Gastrocnemius medialis (tissue), 4 donors: ENCODE measurements at regions not wholly inside any gene's neighbourhood (a gene's known extent, or its start where the extent isn't known, plus 50 kb on each side); places are given as distances from the start of the nearest gene placed in this dataset.

ENCODE experiments used
- CTCF ChIP-seq, 5 experiments: fragments of 450-650 bp in 3 of 5; fragments of 200-600 bp in 2 of 5; sonication (generic) in 2 of 5; IDR thresholded peaks in 4 of 5; conservative IDR thresholded peaks in 1 of 5; 1 replicate in 4 of 5; 2 replicates in 1 of 5; pipeline ENCODE4 v1.5.1; 2016 to 2019; ENCODE audit warnings: antibody characterized with exemption in 5 of 5, mild to moderate bottlenecking in 3 of 5, moderate library complexity in 3 of 5
- POLR2A ChIP-seq, 2 donors: fragments of 450-650 bp; IDR thresholded peaks; one replicate each; pipeline ENCODE4 v1.6.1; 2017; ENCODE audit warnings: antibody characterized with exemption in 2 of 2, mild to moderate bottlenecking in 2 of 2, moderate library complexity in 2 of 2

- no peak for TF ChIP-seq CTCF (IDR thresholded peaks at IDR 0.05 in 4 of 5, conservative IDR thresholded peaks at IDR 0.05 in 1 of 5)
- TF ChIP-seq POLR2A (IDR thresholded peaks at IDR 0.05) = no peak
Observed at GRCh38 chr14:35988550-35988949, 162.4 kb downstream of the BRMS1L start.
